ENCODE measurements at regions not wholly inside any gene's neighbourhood (a gene's known extent, or its start where the extent isn't known, plus 50 kb on each side); places are given as distances from the start of the nearest gene placed in this dataset.

GRCh38 chr1:222114536-222115156, 372.8 kb upstream of the DUSP10 start:
- Histone ChIP-seq H3K4me3 (ENCODE audit: low read depth, low read length) (no peak overlapping the region), H3K27ac (ENCODE audit: extremely low read depth, low read depth, low read length) (no peak overlapping the region), H3K36me3 (ENCODE audit: control insufficient read depth in 2 of 2, insufficient read depth in 1 of 2, low read length in 2 of 2) (no peaks in the 10 kb centered on the region), H3K4me1 (ENCODE audit: control insufficient read depth, insufficient read depth, low read length) (no peaks in the 10 kb centered on the region), H3K9me3 (ENCODE audit: control insufficient read depth, insufficient read depth, low read depth, low read length) (no peaks in the 10 kb centered on the region)
- TF ChIP-seq ZNF837 (tag by site-specific recombination; IDR thresholded peaks at IDR 0.05), result no peak
- TF ChIP-seq RBAK (tag by site-specific recombination; IDR thresholded peaks at IDR 0.05), result no peak
- no peak for TF ChIP-seq ZSCAN23 (tag by site-specific recombination; IDR thresholded peaks at IDR 0.05)
- TF ChIP-seq EGR2 (tag by site-specific recombination; IDR thresholded peaks at IDR 0.05; ENCODE audit: low read depth), result no peak
- TF ChIP-seq ZNF48 (tag by site-specific recombination; IDR thresholded peaks at IDR 0.05), result no peak
- no peak for TF ChIP-seq HOXD13 (CRISPR knock-in tag; IDR thresholded peaks at IDR 0.05; ENCODE audit: borderline replicate concordance)
- TF ChIP-seq ZNF830 (tag by site-specific recombination; IDR thresholded peaks at IDR 0.05; ENCODE audit: low read depth), result no peak
- TF ChIP-seq OSR2 (tag by site-specific recombination; IDR thresholded peaks at IDR 0.05), result no peak
- TF ChIP-seq ZNF26 (tag by site-specific recombination; IDR thresholded peaks at IDR 0.05), result no peak
- no peak for TF ChIP-seq ZNF449 (tag by site-specific recombination; IDR thresholded peaks at IDR 0.05)
- no peak for TF ChIP-seq ZNF701 (tag by site-specific recombination; IDR thresholded peaks at IDR 0.05)
- TF ChIP-seq ZBTB7A (tag by site-specific recombination; IDR thresholded peaks at IDR 0.05; ENCODE audit: low read depth), result no peak
- no peak for TF ChIP-seq MZF1 (tag by site-specific recombination; IDR thresholded peaks at IDR 0.05; ENCODE audit: borderline replicate concordance)
- no peak for TF ChIP-seq ZNF660 (tag by site-specific recombination; IDR thresholded peaks at IDR 0.05)
- ChIA-PET CTCF (interaction anchor here (0.7 kb wide), 2 partner anchors 32 to 651 kb away, joined by 3 to 4 read pairs; no protein-coding TSS in a partner anchor), POLR2A (no interaction called here)

GRCh38 chr1:222109836-222110235, 367.9 kb upstream of the DUSP10 start:
- POLR2A ChIA-PET, result no interaction called here
- H3K27ac ChIP-seq (ENCODE audit: extremely low read depth, low read depth, low read length), result no peak overlapping the region
- no peaks in the 10 kb centered on the region for H3K9me3 ChIP-seq (ENCODE audit: control insufficient read depth, insufficient read depth, low read depth, low read length)
- TF ChIP-seq ZNF148 (tag by site-specific recombination; IDR thresholded peaks at IDR 0.05; ENCODE audit: borderline replicate concordance) (no peak), ZNF549 (tag by site-specific recombination; IDR thresholded peaks at IDR 0.05) (no peak), ZNF266 (tag by site-specific recombination; IDR thresholded peaks at IDR 0.05; ENCODE audit: low read depth) (no peak), YY1 (tag by site-specific recombination; IDR thresholded peaks at IDR 0.05) (no peak), OSR2 (tag by site-specific recombination; IDR thresholded peaks at IDR 0.05) (no peak), ZNF416 (tag by site-specific recombination; IDR thresholded peaks at IDR 0.05) (no peak), ZNF600 (tag by site-specific recombination; IDR thresholded peaks at IDR 0.05) (no peak), PRDM2 (tag by site-specific recombination; IDR thresholded peaks at IDR 0.05; ENCODE audit: borderline replicate concordance) (no peak), SCRT2 (tag by site-specific recombination; IDR thresholded peaks at IDR 0.05) (no peak), ZNF132 (tag by site-specific recombination; IDR thresholded peaks at IDR 0.05; ENCODE audit: borderline replicate concordance) (no peak), ZNF747 (tag by site-specific recombination; IDR thresholded peaks at IDR 0.05) (no peak)

More at GRCh38 chr1:222109836-222110235, 367.9 kb upstream of the DUSP10 start:
- CTCF ChIA-PET, result no interaction called here
- Histone ChIP-seq H3K4me1 (ENCODE audit: control insufficient read depth, insufficient read depth, low read length) (no peaks in the 10 kb centered on the region), H3K4me3 (ENCODE audit: low read depth, low read length) (no peak overlapping the region), H3K36me3 (ENCODE audit: control insufficient read depth in 2 of 2, insufficient read depth in 1 of 2, low read length in 2 of 2) (no peaks in the 10 kb centered on the region)

All from HEK293 (cell line).